ENCODE measurements at regions not wholly inside any gene's neighbourhood (a gene's known extent, or its start where the extent isn't known, plus 50 kb on each side); places are given as distances from the start of the nearest gene placed in this dataset.
"Not testable (repeated sequence)": the region's sequence is repeated elsewhere in the genome, so short reads cannot be mapped to it uniquely, and the experiment has no call there.

DNA sequence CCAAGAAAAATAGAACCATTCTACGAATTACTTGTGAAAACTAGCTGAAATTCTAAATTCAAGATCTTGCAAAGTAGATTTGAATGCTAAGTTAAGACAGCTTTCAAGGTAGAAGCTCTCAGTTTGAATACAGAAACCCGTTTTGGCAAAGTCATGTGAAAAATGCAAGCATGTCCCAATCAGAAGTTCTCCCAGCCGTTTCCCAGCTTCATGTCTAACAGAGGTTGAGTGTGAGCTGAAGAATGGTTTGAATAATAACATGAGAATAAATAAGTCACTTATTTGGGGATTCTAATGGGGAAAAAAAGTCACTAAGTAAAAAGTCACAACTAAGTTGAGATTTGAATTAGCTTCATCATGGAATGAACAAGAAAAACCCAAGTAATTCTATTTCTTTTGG, 152.5 kb upstream of the MAP3K1 start:
- DNase-seq: no peak

DNA sequence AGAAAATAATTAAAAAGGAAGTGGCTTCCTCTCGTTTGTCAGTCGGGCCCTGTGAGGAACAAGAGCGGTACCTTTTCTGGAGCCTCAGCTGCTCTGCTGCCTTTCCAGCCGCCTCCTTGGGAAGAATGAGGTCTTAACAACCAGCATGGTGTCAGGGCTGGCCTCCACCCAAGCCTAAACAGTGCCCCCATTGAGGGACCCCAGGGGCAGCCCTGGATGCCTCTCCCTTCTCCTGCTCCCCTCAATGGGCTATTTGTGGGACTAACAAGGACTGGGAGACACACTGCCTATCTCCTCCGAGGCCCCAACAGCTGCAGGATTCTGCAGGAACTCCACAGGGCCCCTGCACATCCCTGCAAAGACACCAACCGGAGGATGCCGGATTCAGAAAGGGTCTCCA, 155.4 kb upstream of the MAP3K1 start:
- peak in 56 of 58 donors; percentile 4 to 84 (median 62) for DNase-seq

DNA sequence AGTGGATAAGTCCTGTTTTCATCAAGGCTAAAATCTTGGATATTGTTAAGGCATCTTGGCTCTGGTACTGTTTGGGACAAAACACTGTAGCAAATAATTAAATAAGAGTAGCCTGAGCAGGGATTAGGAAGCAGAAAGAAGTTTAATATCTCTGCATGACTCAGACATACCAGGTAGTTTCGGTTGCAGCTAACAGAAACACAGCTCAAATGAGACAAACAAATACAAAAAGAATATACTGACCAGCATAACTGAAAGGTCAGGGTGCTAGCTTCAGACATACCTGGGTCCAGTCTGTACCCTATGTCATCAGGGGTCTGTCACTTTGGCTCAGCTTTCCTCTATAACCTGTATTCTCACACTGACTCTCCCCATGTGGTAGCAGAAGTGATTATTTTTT, 156.4 kb upstream of the MAP3K1 start:
- DNase-seq: no peak

DNA sequence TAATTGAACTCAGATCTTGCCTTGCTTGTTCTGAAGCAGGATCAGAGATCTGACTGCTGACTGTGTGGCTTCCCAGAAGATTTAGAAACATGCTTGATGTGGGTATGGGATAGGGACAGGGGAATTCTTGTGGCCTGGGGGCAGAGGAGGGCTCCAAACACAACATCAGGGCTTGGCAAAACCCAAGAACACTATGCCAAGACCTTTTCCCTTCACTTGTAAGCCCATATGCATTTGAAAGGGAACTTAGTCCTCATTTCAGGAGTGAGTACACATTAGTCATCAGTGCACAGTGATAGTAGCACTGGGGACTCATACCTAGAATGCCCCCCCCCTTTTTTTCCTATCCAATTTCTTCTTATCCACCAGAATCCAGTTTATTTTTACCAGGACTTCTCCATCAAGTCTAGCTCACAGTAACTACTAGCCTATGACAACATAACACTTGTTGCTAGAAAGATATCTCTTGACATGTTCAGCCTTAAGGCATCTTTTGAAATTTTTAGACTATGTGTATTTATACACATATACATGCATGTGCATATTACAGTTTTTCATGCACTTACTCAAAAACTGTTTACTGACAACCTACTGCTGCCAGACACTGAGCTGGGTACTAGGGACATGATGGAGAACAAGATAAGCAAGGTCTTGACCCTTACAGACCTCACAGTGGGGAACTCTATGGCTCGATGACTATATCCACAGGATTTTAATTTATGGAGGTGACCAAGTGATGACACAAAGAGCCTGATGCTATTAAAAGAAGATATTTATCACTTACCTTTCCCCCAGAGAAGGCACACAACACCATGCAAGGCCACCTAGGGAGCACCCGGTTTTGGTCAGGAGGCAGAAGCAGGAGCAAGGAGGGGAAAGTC, 158.3 kb upstream of the MAP3K1 start:
- DNase-seq: no peak

DNA sequence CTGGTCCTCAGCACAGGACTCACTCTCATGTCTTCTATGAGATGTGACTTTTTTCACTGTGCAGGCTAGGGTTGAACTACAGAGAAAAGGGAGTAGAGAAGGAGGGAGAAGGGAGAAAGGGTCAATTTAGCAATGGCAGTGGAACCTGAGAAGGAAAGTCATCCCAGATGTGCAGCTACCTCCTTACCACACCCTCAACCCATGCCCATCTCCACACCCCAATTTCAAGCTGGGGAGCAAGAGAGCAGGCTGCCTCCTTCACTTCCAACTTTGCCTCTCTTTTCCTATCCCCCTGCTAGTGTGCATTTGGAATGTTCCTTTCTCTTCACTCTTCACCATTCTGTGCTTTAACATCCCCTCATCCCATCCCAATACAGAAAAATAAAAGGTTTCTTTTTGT, 163.5 kb upstream of the MAP3K1 start:
- no peak for DNase-seq

DNA sequence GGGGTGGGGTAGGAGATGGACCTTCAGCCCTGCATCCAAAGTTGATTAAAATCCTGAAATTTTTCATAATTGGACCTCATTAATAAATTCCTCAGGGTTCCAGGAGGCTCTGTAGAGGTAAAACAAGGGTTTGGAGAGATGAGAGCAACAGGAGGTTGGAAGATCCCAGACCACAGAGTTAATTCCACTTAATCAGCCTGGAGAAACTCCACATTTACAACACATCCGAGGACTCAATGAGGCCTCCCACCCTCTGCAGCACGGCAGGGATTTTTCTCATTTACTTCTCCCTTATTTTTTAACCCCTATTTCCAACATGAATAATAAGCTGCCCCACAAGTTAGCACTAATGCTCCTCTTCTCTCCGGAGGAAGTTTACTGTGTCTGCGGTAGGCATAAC, 165.0 kb upstream of the MAP3K1 start:
- no peak for DNase-seq

DNA sequence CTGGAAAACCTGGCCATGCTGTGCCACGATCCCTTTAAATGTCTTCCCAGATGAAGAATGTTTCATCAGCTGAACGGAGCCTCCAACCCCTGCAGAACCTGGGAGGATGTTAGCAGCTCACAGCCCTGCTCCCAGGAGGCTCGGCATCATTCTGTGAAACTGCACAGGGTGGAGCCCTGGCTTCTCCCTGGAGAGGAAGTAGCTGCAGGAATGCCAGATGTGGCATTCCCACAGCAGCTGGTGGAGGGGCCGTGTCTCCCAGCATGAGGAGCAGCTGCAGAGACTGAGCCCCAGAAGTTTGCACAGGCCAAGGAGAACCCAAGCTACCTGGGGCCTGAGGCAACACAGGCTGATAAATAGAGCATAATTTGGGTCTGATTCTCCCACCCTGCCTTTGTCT, 165.8 kb upstream of the MAP3K1 start:
- no peak for DNase-seq

DNA sequence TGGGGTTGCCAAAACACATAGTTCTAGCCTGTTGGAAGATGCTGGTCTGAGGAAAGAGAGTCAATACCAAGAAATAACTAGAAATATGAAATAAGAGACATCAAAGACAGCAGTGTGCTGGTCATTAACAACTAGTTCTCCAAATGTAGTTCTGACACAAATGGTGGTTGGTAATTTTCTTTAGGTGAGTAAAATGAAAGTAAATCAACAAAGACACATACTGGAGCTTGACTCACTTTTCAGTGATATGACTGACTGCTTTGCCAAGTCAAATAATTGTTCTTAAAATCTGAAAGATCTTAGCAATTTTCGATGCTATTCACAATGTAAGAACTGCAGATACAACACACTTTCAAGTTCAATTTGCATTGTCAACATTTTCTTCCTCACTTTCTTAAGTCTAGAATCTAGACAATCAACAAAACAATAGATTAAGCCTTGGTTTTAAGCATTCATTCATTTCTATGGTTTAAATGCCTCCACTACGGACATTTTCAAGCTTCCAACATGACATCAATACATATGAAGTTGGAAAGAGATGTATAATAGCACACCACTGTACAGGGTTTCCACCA, 166.8 kb upstream of the MAP3K1 start:
- no peak for DNase-seq

DNA sequence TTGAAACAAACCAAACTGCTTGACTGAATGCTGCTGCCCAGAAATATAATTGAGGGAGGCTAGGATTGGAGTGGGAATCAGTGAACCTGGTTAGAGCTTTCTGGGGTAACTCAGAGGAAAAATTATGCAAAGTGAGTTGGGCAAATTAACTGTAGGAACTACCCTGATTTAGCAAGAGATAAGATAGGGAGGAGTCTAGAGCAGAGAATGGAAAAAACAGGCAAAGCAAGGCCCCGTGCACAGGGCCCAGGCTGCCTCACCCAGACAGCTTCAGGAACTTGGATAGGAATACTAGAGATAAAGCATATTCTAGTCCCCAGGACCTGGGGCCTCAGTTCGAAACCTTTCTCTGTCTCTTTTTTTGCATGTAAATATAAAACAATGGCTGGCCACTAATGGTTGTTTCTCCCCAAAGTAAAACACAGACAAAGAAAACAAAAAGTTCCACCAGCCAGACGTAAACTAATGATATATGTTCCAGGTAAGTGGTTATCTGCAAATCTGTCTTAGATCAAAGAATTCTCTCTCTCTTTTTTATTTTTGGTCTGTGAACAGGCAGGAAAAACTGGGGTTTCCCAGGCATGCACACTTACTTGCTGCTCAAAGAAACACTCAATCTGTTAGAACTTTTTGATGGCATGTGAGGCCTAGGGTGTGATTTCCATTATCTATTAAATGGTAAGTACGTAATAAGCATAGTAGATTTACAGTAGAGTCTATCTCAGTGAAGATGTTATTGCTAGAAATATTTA, 168.1 kb upstream of the MAP3K1 start:
- no peak for DNase-seq

DNA sequence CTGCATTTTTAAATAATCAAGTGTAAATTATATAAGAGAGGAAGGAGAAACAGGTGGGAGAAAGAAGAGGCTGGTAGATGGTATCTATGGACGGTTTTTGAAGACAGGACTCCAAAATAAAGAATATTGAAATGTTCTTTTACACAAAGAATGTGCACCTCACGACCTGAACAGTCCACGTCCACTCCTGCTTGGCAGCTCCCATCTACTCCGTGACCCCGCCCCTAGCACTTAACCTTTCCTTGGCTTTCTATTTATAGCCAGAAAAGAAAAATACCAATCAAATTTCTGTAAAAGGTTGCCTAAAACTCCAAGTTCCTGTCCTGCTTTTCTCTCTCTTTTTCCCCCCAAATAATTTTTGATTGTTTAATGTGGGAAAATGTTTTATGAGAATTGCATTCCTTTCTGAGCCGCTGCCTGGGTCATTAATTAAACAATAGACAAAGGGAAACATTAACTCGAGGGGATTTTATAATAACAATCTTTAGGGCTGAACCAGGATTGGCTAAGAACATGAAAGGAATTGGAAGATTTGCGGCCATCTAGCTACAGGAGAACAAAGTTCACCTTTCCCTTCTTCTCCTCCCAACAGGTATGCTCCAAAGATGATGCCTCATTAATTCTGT, 173.6 kb upstream of the MAP3K1 start:
- DNase-seq: no peak

DNA sequence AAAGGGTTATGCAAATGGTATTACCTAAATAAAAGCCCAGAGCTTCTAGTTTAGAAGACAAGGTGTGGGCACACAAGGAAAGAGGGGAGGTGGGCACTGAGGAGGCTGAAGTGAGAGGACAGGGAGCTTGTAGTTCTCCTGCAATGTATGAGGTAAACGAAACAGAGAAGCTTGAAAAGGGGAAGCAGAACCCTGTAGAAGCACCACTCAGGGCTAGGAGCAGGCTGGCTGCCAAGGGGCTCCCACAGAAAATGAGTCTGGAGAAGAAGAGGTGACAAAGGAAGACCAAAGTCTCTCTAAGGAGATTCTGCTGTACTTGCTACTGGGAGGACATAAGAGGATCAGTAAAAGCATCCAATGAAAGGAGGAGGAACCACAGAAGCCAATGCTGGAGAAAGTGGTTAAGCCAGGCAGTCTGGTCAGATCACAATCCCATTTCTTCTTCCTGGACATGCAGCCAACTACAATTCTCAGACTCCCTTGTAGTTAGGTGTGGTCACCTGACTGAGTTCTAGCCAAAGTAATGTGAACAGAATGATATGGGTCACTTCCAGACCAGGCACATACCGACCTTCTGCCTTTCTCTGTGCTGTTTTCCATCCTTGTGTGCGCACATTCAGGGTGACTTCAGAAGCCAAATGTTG, 174.5 kb upstream of the MAP3K1 start:
- DNase-seq: peak in 7 of 58 donors; percentile 3 to 8 (median 6)

DNA sequence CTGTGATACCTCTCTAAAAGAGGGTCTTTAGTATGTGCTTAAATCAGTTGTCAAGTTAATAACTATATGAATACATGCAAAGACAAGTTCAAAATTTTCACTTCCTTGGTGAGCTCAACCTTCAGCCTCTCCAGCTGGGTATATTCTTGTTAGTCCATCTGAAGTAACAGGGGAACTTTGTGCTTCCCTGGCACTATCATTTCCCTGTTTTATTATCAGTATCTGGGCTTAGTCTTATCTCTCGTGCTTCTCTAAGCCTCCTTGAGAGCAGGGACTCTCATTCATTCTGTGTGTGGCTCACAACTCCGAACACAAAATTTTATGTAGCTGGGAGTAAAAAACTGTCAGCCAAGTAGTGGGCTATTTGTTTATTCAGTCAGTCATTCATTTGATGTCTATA, 175.9 kb upstream of the MAP3K1 start:
- DNase-seq: no peak

DNA sequence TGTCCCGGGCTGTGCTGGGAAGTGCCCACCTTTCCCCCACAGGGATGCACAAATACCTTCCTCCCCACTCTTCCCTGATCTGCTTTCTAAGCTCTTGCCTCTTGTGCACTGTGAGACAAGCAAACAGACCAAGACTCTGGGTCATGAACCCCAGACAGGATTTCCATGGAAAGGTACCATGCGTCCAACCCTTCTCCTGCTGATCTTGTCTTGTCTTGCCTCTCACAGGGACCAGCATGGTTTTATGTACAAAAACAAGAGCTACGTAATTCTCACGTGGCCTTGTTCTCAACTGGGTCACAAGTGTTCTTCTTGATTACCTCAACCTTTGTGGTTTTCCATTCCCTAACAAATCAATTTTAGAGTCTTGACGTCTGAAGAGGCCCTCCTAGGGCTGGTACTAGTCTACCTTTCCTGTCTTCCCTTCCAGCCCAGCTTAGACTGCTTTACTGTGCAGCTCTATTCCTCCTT, 176.5 kb upstream of the MAP3K1 start:
- DNase-seq: no peak

DNA sequence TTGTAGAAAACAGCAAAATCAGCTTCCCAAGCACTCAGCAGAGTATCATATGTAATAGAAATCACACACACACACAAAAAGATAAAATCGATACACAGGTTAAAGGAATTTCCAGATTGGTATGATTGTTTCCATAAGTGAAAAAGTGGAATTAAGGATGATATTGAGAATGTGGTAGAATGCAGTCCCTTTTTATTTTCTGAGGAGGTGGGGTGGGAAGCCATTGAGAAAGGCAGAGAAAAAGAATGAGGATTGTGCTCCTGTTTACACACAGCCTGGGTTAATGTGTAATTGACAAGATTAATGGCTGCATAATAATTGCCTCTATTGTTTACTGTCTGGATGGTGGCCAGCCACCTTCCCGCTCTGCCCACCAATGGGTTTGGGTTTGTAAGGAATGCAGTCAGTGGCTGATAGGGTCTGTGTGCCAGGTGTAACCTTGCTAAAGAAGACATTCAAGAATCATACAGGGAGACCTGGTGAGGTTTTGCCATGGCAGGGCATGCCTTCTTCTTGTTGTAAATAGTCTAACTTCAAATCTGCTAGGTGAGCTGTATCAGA, 177.2 kb upstream of the MAP3K1 start:
- no peak for DNase-seq

DNA sequence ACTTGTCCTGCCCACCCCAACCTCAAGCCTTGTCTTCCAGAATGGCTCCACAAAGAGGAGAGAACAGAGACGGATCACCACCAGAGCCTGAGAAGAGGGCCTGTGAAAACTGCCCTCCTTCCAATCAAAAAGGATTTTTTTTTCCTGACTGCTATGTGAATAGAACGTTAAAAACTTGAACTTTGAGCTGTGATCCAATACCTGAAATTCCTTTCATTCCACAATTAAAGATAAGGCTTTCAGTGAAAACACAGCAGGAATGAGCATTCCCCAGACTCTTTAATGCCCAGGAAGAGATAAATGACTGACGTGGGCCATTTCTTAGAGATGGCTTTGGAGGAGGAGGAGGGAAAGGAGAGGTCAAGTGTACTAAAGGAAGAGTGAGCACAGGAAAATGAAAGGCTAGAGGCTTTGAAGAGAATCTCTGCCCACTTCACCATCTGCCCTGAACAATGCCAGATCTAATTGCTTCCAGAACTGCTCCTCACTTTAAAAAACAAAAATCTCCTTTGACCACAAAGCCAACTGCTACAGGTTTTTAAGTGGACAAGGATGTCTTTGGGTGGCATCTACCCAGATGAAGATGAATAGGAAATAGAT, 177.9 kb upstream of the MAP3K1 start:
- no peak for DNase-seq

DNA sequence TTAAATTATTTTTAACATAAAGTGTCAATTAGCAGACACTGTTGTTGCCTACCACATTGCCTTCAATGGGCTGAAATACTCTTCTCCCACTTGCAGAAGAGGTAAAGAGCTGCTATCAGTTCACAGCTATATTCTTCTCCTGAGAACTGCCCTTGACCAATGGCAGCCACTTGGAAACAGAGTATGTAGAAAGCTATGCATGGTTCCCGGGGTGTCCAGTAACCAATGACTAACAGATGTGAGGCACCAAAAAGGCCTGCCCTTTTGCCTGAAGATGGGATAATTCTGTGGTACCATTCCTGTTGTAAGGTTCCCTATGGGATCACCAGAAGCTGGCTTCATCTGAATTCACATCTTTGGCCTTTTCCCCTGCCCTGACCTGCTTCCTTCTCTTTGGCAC, 181.4 kb upstream of the MAP3K1 start:
- no peak for DNase-seq

DNA sequence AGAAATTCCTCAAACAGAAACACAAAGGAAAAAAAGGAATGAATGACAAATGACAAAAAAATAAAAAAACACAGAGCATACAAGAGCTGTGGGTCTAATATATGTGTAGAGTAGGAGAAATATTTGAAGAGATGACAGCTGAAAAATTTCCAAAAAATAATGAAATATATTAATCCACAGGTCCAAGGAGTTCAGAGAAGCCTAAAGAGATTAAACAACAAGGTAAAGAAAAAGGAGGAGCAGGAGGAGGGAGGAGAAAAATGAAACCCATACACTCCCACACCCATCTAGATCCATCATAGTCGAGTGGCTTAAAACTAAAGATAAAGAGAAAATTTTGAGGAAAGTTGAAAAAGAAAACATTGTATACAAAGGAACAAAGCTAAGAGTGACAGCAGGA, 182.4 kb upstream of the MAP3K1 start:
- no peak for DNase-seq

DNA sequence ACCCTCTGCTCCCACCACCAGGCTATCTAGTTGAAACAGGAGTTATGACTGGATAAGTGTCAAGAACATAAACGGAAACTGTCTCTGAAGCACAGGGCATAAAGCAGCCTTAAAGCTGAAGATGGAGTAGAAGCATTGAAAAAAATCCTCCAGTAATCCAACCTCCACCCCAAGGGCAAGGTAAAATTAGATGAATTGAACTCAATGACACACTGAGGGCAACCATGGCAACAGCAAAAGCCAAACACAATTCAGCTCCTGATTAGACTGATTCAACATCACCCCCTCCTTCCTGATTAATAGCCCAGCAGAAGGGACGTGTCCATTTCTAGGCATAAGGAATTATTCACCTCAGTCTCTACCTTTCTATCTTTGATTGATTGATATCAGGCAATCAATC, 183.2 kb upstream of the MAP3K1 start:
- no peak for DNase-seq

DNA sequence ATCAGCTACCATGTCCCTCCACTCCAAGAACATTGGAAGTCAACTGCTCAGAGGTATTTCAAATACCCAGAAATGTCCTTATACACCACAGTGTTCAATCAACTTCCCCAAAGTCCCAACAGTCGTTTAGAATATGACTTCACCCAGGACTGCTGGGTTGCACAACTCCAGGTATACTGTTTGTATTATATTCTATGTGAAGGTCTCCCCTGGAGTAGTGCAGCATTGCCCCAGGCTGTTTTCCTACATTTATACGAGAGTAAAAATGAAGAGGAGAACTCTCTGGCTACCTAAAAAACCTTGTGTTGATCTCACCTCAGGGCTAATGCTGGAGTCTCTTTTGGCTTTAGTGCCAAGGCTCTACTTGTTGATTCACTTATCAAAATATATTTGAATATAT, 183.6 kb upstream of the MAP3K1 start:
- no peak for DNase-seq

DNA sequence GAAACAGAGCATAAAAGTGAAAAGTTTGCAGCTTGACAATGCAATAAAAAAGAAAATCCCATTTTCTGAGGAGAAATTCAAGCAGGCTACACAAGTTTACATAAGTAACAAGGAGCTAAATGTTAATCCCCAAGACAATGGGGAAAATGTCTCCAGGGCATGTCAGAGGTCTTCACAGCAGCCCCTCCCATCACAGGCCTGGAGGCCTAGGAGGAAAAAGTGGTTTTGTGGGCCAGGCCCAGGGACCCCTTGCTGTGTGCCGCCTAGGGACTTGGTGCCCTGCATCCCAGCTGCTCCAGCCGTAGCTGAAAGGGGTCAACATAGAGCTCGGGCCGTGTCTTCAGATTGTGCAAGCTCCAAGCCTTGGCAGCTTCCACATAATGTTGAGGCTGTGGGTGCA, 186.7 kb upstream of the MAP3K1 start:
- DNase-seq: not testable (repeated sequence)

DNA sequence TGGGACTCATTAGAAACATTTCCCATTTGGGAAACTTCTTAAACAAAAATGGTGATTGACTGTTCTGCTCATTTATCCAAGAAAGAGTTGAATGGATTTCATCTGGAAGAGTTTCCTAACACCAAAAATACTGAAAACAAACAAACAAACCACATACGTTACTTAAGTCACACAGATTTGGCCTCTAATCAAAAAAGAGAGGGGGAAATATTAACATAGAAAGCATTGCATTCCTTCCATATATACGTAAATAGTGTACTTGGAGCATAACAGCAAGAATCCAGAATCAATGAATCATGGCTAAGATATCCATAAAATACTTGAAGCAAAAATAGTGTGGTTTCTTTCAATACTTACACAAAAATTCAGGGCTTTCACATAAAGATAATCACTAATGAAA, 189.8 kb upstream of the MAP3K1 start:
- no peak for DNase-seq

Measured in anterior cingulate cortex (tissue), 58 donors.